Sigmoid colon (tissue), 4 donors: ENCODE measurements at regions not wholly inside any gene's neighbourhood (a gene's known extent, or its start where the extent isn't known, plus 50 kb on each side); places are given as distances from the start of the nearest gene placed in this dataset.

Experiments used
- POLR2A ChIP-seq, 2 donors: fragments of 450-650 bp; IDR thresholded peaks; one replicate each; pipeline ENCODE4 v1.6.1; 2016; ENCODE audit warnings: antibody characterized with exemption in 2 of 2, mild to moderate bottlenecking in 2 of 2, moderate library complexity in 2 of 2
- POLR2AphosphoS5 ChIP-seq, 4 donors: sonication (generic); formaldehyde crosslinking; IDR thresholded peaks; one replicate each; pipeline ENCODE4 v1.6.1; 2017; ENCODE audit warnings: antibody characterized with exemption in 4 of 4
- TF ChIP-seq, protein P1 (sequence below), 4 experiments: fragments of 450-650 bp in 3 of 4; fragments of 200-600 bp in 1 of 4; IDR thresholded peaks; one replicate each; pipeline ENCODE4 v1.5.1; 2016 to 2019; ENCODE audit warnings: antibody characterized with exemption in 4 of 4, mild to moderate bottlenecking in 3 of 4, moderate library complexity in 2 of 4

DNA sequence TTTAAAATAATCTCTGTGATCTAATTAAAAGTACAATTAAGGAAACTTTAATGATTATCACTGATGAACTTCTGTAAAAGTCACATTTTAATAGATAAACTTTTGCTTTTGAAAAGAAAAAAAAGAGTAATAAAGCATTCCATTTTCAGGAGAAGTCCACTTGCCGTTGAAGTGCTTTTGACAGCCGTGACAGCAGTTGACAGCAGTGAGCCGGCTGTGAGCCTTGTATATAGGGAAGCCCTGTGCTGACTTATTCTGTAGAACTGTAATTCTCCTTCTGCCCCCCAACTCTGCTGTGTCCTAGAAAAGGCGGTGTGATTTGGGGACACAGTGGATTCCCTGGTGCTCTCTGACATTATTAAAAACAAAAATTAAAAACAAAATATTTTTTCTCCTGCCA lies 78.0 kb downstream of the POM121L12 start:
- TF ChIP-seq, protein P1, sequence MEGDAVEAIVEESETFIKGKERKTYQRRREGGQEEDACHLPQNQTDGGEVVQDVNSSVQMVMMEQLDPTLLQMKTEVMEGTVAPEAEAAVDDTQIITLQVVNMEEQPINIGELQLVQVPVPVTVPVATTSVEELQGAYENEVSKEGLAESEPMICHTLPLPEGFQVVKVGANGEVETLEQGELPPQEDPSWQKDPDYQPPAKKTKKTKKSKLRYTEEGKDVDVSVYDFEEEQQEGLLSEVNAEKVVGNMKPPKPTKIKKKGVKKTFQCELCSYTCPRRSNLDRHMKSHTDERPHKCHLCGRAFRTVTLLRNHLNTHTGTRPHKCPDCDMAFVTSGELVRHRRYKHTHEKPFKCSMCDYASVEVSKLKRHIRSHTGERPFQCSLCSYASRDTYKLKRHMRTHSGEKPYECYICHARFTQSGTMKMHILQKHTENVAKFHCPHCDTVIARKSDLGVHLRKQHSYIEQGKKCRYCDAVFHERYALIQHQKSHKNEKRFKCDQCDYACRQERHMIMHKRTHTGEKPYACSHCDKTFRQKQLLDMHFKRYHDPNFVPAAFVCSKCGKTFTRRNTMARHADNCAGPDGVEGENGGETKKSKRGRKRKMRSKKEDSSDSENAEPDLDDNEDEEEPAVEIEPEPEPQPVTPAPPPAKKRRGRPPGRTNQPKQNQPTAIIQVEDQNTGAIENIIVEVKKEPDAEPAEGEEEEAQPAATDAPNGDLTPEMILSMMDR (IDR thresholded peaks at IDR 0.05), result no peak
- TF ChIP-seq POLR2A (IDR thresholded peaks at IDR 0.05), result no peak
- no peak for TF ChIP-seq POLR2AphosphoS5 (IDR thresholded peaks at IDR 0.05)
